ENCODE measurements at regions not wholly inside any gene's neighbourhood (a gene's known extent, or its start where the extent isn't known, plus 50 kb on each side); places are given as distances from the start of the nearest gene placed in this dataset.

DNA sequence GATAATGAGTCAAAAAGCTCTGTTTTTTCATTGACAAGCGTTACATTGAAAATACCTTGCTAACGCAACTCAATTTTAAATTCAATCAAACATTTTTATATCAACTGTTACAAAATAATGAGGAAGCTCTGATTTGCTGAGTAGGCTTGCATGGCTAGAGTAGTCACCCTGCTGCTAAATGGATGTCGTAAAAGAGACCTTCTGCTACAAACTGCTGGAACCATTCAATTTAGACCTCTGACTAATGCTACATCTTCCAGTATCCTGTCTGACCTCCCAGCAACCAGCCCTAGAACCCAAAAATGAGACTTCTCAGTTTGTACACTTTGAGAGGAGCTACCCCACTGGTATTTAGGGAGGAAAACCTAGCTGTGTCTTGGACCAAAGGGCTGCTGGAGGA is 84.0 kb upstream of the ELMO1 start:
- TF ChIP-seq, protein P1, sequence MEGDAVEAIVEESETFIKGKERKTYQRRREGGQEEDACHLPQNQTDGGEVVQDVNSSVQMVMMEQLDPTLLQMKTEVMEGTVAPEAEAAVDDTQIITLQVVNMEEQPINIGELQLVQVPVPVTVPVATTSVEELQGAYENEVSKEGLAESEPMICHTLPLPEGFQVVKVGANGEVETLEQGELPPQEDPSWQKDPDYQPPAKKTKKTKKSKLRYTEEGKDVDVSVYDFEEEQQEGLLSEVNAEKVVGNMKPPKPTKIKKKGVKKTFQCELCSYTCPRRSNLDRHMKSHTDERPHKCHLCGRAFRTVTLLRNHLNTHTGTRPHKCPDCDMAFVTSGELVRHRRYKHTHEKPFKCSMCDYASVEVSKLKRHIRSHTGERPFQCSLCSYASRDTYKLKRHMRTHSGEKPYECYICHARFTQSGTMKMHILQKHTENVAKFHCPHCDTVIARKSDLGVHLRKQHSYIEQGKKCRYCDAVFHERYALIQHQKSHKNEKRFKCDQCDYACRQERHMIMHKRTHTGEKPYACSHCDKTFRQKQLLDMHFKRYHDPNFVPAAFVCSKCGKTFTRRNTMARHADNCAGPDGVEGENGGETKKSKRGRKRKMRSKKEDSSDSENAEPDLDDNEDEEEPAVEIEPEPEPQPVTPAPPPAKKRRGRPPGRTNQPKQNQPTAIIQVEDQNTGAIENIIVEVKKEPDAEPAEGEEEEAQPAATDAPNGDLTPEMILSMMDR (conservative IDR thresholded peaks at IDR 0.05; ENCODE audit: low read length) = no peak
- TF ChIP-seq EZH2phosphoT487 (IDR thresholded peaks at IDR 0.05; ENCODE audit: borderline replicate concordance) = no peak

All from Loucy (cell line).